Large intestine (tissue), 3 donors: ENCODE measurements at regions not wholly inside any gene's neighbourhood (a gene's known extent, or its start where the extent isn't known, plus 50 kb on each side); places are given as distances from the start of the nearest gene placed in this dataset.

Experiments used
- DNase-seq, 2 donors: peaks; one replicate each; pipeline versions ENCODE4 v3.0.0 to v3.0.0-alpha.2; 2013
- H3K27ac ChIP-seq: one replicate; pipeline ENCODE4 v1.5.1; 2013; ENCODE audit warnings: low read length
- H3K27me3 ChIP-seq: 2 replicates; pipeline ENCODE4 v1.6.1; 2013; ENCODE audit warnings: low read length; ENCODE audit not compliant: control insufficient read depth, insufficient read depth
- H3K36me3 ChIP-seq: 2 replicates; pipeline ENCODE4 v1.6.1; 2013; ENCODE audit warnings: low read length; ENCODE audit not compliant: control insufficient read depth, insufficient read depth
- H3K4me1 ChIP-seq: one replicate; pipeline ENCODE4 v1.6.1; 2013; ENCODE audit warnings: low read length; ENCODE audit not compliant: control insufficient read depth, insufficient read depth
- H3K4me3 ChIP-seq: one replicate; pipeline ENCODE4 v1.5.1; 2013; ENCODE audit warnings: low read length
- H3K9me3 ChIP-seq: one replicate; pipeline ENCODE4 v1.6.1; 2013; ENCODE audit warnings: mild to moderate bottlenecking, low read depth, low read length, moderate library complexity; ENCODE audit not compliant: control insufficient read depth
- WGBS: methylation state at CpG from one replicate; pipeline ENCODE4 v1.1.5; 2013; ENCODE audit warnings: low lambda C conversion rate; ENCODE audit not compliant: insufficient coverage; 5-methylcytosine and 5-hydroxymethylcytosine counted together

GRCh38 chr6:22113026-22113766 lies 183.6 kb downstream of the PRL start:
- no CpG with 5 or more reads among the region's 4 CpGs for WGBS
- DNase-seq, result no peak
- no peaks in the 10 kb centered on the region for H3K36me3 ChIP-seq

GRCh38 chr6:22115559-22115958 lies 181.3 kb downstream of the PRL start:
- no peak overlapping the region for H3K27ac ChIP-seq
- no peaks in the 10 kb centered on the region for H3K4me1 ChIP-seq
- H3K9me3 ChIP-seq, result no peaks in the 10 kb centered on the region
- no peaks in the 10 kb centered on the region for H3K36me3 ChIP-seq
- H3K4me3 ChIP-seq, result no peak overlapping the region
- H3K27me3 ChIP-seq, result no peaks in the 10 kb centered on the region
- no peak for DNase-seq
- WGBS, result no CpG with 5 or more reads among the region's 5 CpGs

More at GRCh38 chr6:22113026-22113766, 183.6 kb downstream of the PRL start:
- Histone ChIP-seq H3K27me3 (no peaks in the 10 kb centered on the region), H3K4me1 (no peaks in the 10 kb centered on the region), H3K4me3 (no peak overlapping the region), H3K9me3 (no peaks in the 10 kb centered on the region), H3K27ac (no peak overlapping the region)

- WGBS, result 44% methylated on average over 1 of the region's 2 CpGs
- DNase-seq, result no peak
- H3K27me3 ChIP-seq, result no peaks in the 10 kb centered on the region
- no peaks in the 10 kb centered on the region for H3K36me3 ChIP-seq
- H3K4me1 ChIP-seq, result no peaks in the 10 kb centered on the region
- H3K9me3 ChIP-seq, result no peaks in the 10 kb centered on the region
- no peak overlapping the region for H3K27ac ChIP-seq
- no peak overlapping the region for H3K4me3 ChIP-seq
These were observed 179.2 kb downstream of the PRL start for GRCh38 chr6:22117631-22118030.

- Histone ChIP-seq H3K36me3 (no peaks in the 10 kb centered on the region), H3K27me3 (no peaks in the 10 kb centered on the region), H3K4me3 (no peak overlapping the region), H3K27ac (no peak overlapping the region), H3K9me3 (no peaks in the 10 kb centered on the region), H3K4me1 (no peaks in the 10 kb centered on the region)
- WGBS, result no CpG with 5 or more reads among the region's 1 CpG
- no peak for DNase-seq
These were observed 177.3 kb downstream of the PRL start for GRCh38 chr6:22119500-22119899.

GRCh38 chr6:22124756-22125155 lies 172.1 kb downstream of the PRL start:
- no peak for DNase-seq
- Histone ChIP-seq H3K4me1 (no peaks in the 10 kb centered on the region), H3K36me3 (no peaks in the 10 kb centered on the region), H3K27ac (no peak overlapping the region), H3K27me3 (no peaks in the 10 kb centered on the region), H3K9me3 (no peaks in the 10 kb centered on the region), H3K4me3 (no peak overlapping the region)
- no CpG with 5 or more reads among the region's 2 CpGs for WGBS

GRCh38 chr6:22126910-22127309 lies 169.9 kb downstream of the PRL start:
- Histone ChIP-seq H3K4me1 (no peaks in the 10 kb centered on the region), H3K27ac (no peak overlapping the region), H3K36me3 (no peaks in the 10 kb centered on the region), H3K9me3 (no peaks in the 10 kb centered on the region), H3K27me3 (no peaks in the 10 kb centered on the region), H3K4me3 (no peak overlapping the region)
- no CpG with 5 or more reads among the region's 1 CpG for WGBS
- DNase-seq, result no peak

GRCh38 chr6:22129751-22130150 lies 167.1 kb downstream of the PRL start:
- DNase-seq, result no peak
- H3K27me3 ChIP-seq, result no peaks in the 10 kb centered on the region
- no peaks in the 10 kb centered on the region for H3K9me3 ChIP-seq
- 96% methylated on average over 3 of the region's 3 CpGs for WGBS
- H3K36me3 ChIP-seq, result no peaks in the 10 kb centered on the region
- no peak overlapping the region for H3K4me3 ChIP-seq
- H3K4me1 ChIP-seq, result no peaks in the 10 kb centered on the region
- no peak overlapping the region for H3K27ac ChIP-seq

GRCh38 chr6:22132656-22133055 lies 164.2 kb downstream of the PRL start:
- H3K9me3 ChIP-seq, result no peaks in the 10 kb centered on the region
- H3K27me3 ChIP-seq, result no peaks in the 10 kb centered on the region
- no peaks in the 10 kb centered on the region for H3K4me1 ChIP-seq
- 80% methylated on average over 1 of the region's 2 CpGs for WGBS
- no peak overlapping the region for H3K27ac ChIP-seq
- no peak for DNase-seq
- H3K4me3 ChIP-seq, result no peak overlapping the region
- H3K36me3 ChIP-seq, result no peaks in the 10 kb centered on the region

GRCh38 chr6:22133357-22133756 lies 163.5 kb downstream of the PRL start:
- Histone ChIP-seq H3K9me3 (no peaks in the 10 kb centered on the region), H3K4me1 (no peaks in the 10 kb centered on the region), H3K27me3 (no peaks in the 10 kb centered on the region), H3K4me3 (no peak overlapping the region), H3K27ac (no peak overlapping the region), H3K36me3 (no peaks in the 10 kb centered on the region)
- no peak for DNase-seq
- WGBS, result no CpG with 5 or more reads among the region's 4 CpGs

- DNase-seq, result no peak
- no peaks in the 10 kb centered on the region for H3K27me3 ChIP-seq
- 100% methylated on average over 2 of the region's 3 CpGs for WGBS
- H3K4me1 ChIP-seq, result no peaks in the 10 kb centered on the region
- no peak overlapping the region for H3K4me3 ChIP-seq
- no peaks in the 10 kb centered on the region for H3K9me3 ChIP-seq
- no peak overlapping the region for H3K27ac ChIP-seq
- no peaks in the 10 kb centered on the region for H3K36me3 ChIP-seq
These were observed 162.5 kb downstream of the PRL start for GRCh38 chr6:22134308-22134707.

- Histone ChIP-seq H3K27me3 (no peaks in the 10 kb centered on the region), H3K4me1 (no peaks in the 10 kb centered on the region), H3K4me3 (no peak overlapping the region), H3K27ac (no peak overlapping the region), H3K36me3 (no peaks in the 10 kb centered on the region), H3K9me3 (no peaks in the 10 kb centered on the region)
- DNase-seq, result no peak
- no CpG with 5 or more reads among the region's 1 CpG for WGBS
These were observed 161.4 kb downstream of the PRL start for GRCh38 chr6:22135395-22135794.
